RWPE2 (cell line): ENCODE measurements at regions not wholly inside any gene's neighbourhood (a gene's known extent, or its start where the extent isn't known, plus 50 kb on each side); places are given as distances from the start of the nearest gene placed in this dataset.

Source experiments
- ATAC-seq: fragments of 200-7000 bp; cut with Tn5 transposase; 3 replicates; pipeline ENCODE4 v1.9.1; 2021; ENCODE audit warnings: low read depth
- DNase-seq: peaks from one replicate; pipeline ENCODE4 v3.0.0-alpha.2; 2020; ENCODE audit warnings: low spot score
- H3K27ac ChIP-seq: fragments of 450-650 bp; 2 replicates; pipeline ENCODE4 v1.5.1; 2017; ENCODE audit warnings: mild to moderate bottlenecking; ENCODE audit not compliant: poor library complexity, severe bottlenecking
- H3K27me3 ChIP-seq: fragments of 250-450 bp; sonication (Bioruptor Pico); 2 replicates; pipeline ENCODE4 v1.5.1; 2021; ENCODE audit warnings: mild to moderate bottlenecking, moderate library complexity; ENCODE audit not compliant: insufficient read depth, poor library complexity, severe bottlenecking
- H3K36me3 ChIP-seq: fragments of 250-450 bp; sonication (Bioruptor Pico); 2 replicates; pipeline ENCODE4 v1.5.1; 2020; ENCODE audit warnings: low read depth, mild to moderate bottlenecking, moderate library complexity
- H3K4me1 ChIP-seq: fragments of 250-450 bp; sonication (Bioruptor Pico); 2 replicates; pipeline ENCODE4 v1.5.1; 2021; ENCODE audit warnings: mild to moderate bottlenecking, moderate library complexity; ENCODE audit not compliant: insufficient read depth, poor library complexity, severe bottlenecking
- H3K4me3 ChIP-seq: fragments of 250-450 bp; sonication (Bioruptor Pico); 2 replicates; pipeline ENCODE4 v1.5.1; 2021; ENCODE audit warnings: mild to moderate bottlenecking, moderate library complexity; ENCODE audit not compliant: severe bottlenecking
- H3K9me3 ChIP-seq: fragments of 250-450 bp; sonication (Bioruptor Pico); 2 replicates; pipeline ENCODE4 v1.5.1; 2021; ENCODE audit warnings: mild to moderate bottlenecking, moderate library complexity; ENCODE audit not compliant: severe bottlenecking
- CTCF ChIP-seq: fragments of 450-650 bp; IDR thresholded peaks from one replicate; pipeline ENCODE4 v1.5.1; 2017; ENCODE audit warnings: mild to moderate bottlenecking, moderate library complexity; ENCODE audit not compliant: poor library complexity, severe bottlenecking

- no peak overlapping the region for H3K4me3 ChIP-seq
- H3K27me3 ChIP-seq, result no peaks in the 10 kb centered on the region
- no peaks in the 10 kb centered on the region for H3K36me3 ChIP-seq
- H3K4me1 ChIP-seq, result peaks cover 17% of the 10 kb centered on the region
- no peak for TF ChIP-seq CTCF
- no peaks in the 10 kb centered on the region for H3K9me3 ChIP-seq
- no peak for DNase-seq
- peak; percentile 90 for ATAC-seq
- peak overlapping the region; percentile 43 for H3K27ac ChIP-seq
These were observed 445.9 kb downstream of the SETD4 start for GRCh38 chr21:35614396-35614921.

GRCh38 chr21:35611708-35612132, 448.6 kb downstream of the SETD4 start:
- TF ChIP-seq CTCF, result no peak
- DNase-seq, result no peak
- no peak; the same call in 2 of the 3 replicates for ATAC-seq
- no peak overlapping the region for H3K4me3 ChIP-seq
- no peaks in the 10 kb centered on the region for H3K27me3 ChIP-seq
- no peaks in the 10 kb centered on the region for H3K36me3 ChIP-seq
- no peak overlapping the region for H3K27ac ChIP-seq
- no peaks in the 10 kb centered on the region for H3K9me3 ChIP-seq
- peaks cover 26% of the 10 kb centered on the region for H3K4me1 ChIP-seq

- Histone ChIP-seq H3K4me1 (peaks cover 35% of the 10 kb centered on the region), H3K4me3 (no peak overlapping the region), H3K36me3 (no peaks in the 10 kb centered on the region), H3K27ac (no peak overlapping the region), H3K27me3 (no peaks in the 10 kb centered on the region), H3K9me3 (no peaks in the 10 kb centered on the region)
- no peak for TF ChIP-seq CTCF
- ATAC-seq (peak; percentile 41; the same call in 1 of the 3 replicates), DNase-seq (no peak)
These were observed 451.1 kb downstream of the SETD4 start for GRCh38 chr21:35609263-35609662.

GRCh38 chr21:35607406-35607805, 452.9 kb downstream of the SETD4 start:
- no peak for TF ChIP-seq CTCF
- Histone ChIP-seq H3K36me3 (no peaks in the 10 kb centered on the region), H3K27me3 (no peaks in the 10 kb centered on the region), H3K4me3 (no peak overlapping the region), H3K4me1 (peaks cover 34% of the 10 kb centered on the region), H3K27ac (peak overlapping the region; percentile 70), H3K9me3 (no peaks in the 10 kb centered on the region)
- no peak for DNase-seq
- ATAC-seq, result no peak

- no peaks in the 10 kb centered on the region for H3K27me3 ChIP-seq
- DNase-seq (no peak), ATAC-seq (peak; percentile 86)
- no peaks in the 10 kb centered on the region for H3K36me3 ChIP-seq
- no peaks in the 10 kb centered on the region for H3K9me3 ChIP-seq
- H3K4me3 ChIP-seq, result no peak overlapping the region
- H3K4me1 ChIP-seq, result peaks cover 30% of the 10 kb centered on the region
- peak overlapping the region; percentile 70 for H3K27ac ChIP-seq
- no peak for TF ChIP-seq CTCF
These were observed 453.7 kb downstream of the SETD4 start for GRCh38 chr21:35606578-35606977.
